Activated naive CD8-positive, alpha-beta T cell treated with anti-CD3 and anti-CD28 coated beads for 36 hours (primary cell): ENCODE measurements at regions not wholly inside any gene's neighbourhood (a gene's known extent, or its start where the extent isn't known, plus 50 kb on each side); places are given as distances from the start of the nearest gene placed in this dataset.

Experiments used
- DNase-seq: peaks from one replicate; pipeline ENCODE4 v3.0.0; 2021
- H3K27ac Mint-ChIP-seq: one replicate; pipeline ENCODE4 v1.8.0; 2022; ENCODE audit warnings: mild to moderate bottlenecking, moderate library complexity, mixed read lengths
- H3K27me3 Mint-ChIP-seq: one replicate; pipeline ENCODE4 v1.8.0; 2022; ENCODE audit warnings: mild to moderate bottlenecking, mixed read lengths
- H3K36me3 Mint-ChIP-seq: one replicate; pipeline ENCODE4 v1.8.0; 2021; ENCODE audit warnings: mild to moderate bottlenecking, mixed read lengths
- H3K4me1 Mint-ChIP-seq: one replicate; pipeline ENCODE4 v1.8.0; 2021; ENCODE audit warnings: mixed read lengths
- H3K4me3 Mint-ChIP-seq: one replicate; pipeline ENCODE4 v1.8.0; 2022; ENCODE audit warnings: mild to moderate bottlenecking, moderate library complexity, mixed read lengths
- H3K9me3 Mint-ChIP-seq: one replicate; pipeline ENCODE4 v1.8.0; 2022; ENCODE audit warnings: mixed read lengths

GRCh38 chr2:80869858-80870438 is 565.4 kb upstream of the LRRTM1 start:
- Mint-ChIP-seq H3K27me3 (no peaks in the 10 kb centered on the region), H3K27ac (no peak overlapping the region), H3K4me3 (no peak overlapping the region), H3K4me1 (no peaks in the 10 kb centered on the region), H3K36me3 (no peaks in the 10 kb centered on the region), H3K9me3 (peaks cover 2% of the 10 kb centered on the region)
- no peak for DNase-seq

GRCh38 chr2:80863147-80863714 is 558.7 kb upstream of the LRRTM1 start:
- Mint-ChIP-seq H3K27ac (no peak overlapping the region), H3K27me3 (no peaks in the 10 kb centered on the region), H3K4me1 (no peaks in the 10 kb centered on the region)

GRCh38 chr2:80858965-80859364 is 554.4 kb upstream of the LRRTM1 start:
- Mint-ChIP-seq H3K27ac (no peak overlapping the region), H3K4me3 (no peak overlapping the region), H3K27me3 (no peaks in the 10 kb centered on the region), H3K9me3 (no peaks in the 10 kb centered on the region), H3K4me1 (no peaks in the 10 kb centered on the region), H3K36me3 (no peaks in the 10 kb centered on the region)
- DNase-seq, result no peak

More at GRCh38 chr2:80863147-80863714, 558.7 kb upstream of the LRRTM1 start:
- Mint-ChIP-seq H3K36me3 (no peaks in the 10 kb centered on the region), H3K9me3 (no peaks in the 10 kb centered on the region), H3K4me3 (no peak overlapping the region)
- DNase-seq, result no peak

DNA sequence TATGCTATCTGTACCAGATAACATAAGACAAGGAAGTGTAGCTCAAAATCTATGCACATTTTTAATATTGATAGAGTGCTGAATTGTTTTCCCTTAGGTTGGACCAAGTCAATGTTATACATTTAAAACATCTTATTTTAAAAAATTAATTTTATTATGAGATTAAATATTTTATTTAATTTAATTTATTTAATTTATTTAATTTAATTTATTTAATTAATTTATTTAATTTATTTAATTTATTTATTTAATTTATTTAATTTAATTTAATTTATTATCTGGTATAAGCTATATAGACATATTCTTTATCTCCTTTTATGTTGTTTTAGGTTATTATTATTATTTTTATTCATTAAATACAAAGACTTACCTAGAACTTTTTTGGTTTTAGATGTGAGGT is 551.7 kb upstream of the LRRTM1 start:
- no peaks in the 10 kb centered on the region for H3K4me1 Mint-ChIP-seq
- peaks cover 5% of the 10 kb centered on the region for H3K9me3 Mint-ChIP-seq
- no peak for DNase-seq
- H3K27ac Mint-ChIP-seq, result no peak overlapping the region
- H3K36me3 Mint-ChIP-seq, result no peaks in the 10 kb centered on the region
- H3K27me3 Mint-ChIP-seq, result no peaks in the 10 kb centered on the region
- H3K4me3 Mint-ChIP-seq, result no peak overlapping the region

- H3K27me3 Mint-ChIP-seq, result no peaks in the 10 kb centered on the region
- H3K36me3 Mint-ChIP-seq, result no peaks in the 10 kb centered on the region
- no peak overlapping the region for H3K4me3 Mint-ChIP-seq
- peaks cover 5% of the 10 kb centered on the region for H3K9me3 Mint-ChIP-seq
- no peaks in the 10 kb centered on the region for H3K4me1 Mint-ChIP-seq
- H3K27ac Mint-ChIP-seq, result no peak overlapping the region
- DNase-seq, result no peak
Measured at GRCh38 chr2:80854831-80855230, 550.3 kb upstream of the LRRTM1 start.

DNA sequence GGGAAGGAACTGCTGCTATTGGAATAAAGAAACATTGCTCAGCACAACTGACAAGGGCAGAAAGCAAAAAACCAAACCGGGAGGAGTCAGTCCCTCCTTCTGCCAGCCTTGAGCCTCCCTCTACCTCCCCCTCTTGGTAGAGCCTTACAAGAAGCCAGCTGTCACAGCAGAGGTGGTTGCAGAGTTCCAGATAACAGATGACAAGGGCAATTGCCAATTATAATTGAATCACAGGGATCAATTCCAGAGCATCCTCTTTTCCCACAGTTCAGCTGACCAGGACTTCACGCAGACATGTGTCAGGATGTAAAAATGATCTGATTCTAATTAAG is 548.2 kb upstream of the LRRTM1 start:
- H3K36me3 Mint-ChIP-seq, result no peaks in the 10 kb centered on the region
- H3K9me3 Mint-ChIP-seq, result peaks cover 5% of the 10 kb centered on the region
- H3K4me3 Mint-ChIP-seq, result no peak overlapping the region
- H3K4me1 Mint-ChIP-seq, result no peaks in the 10 kb centered on the region
- H3K27me3 Mint-ChIP-seq, result no peaks in the 10 kb centered on the region
- DNase-seq, result no peak
- no peak overlapping the region for H3K27ac Mint-ChIP-seq

- Mint-ChIP-seq H3K9me3 (peaks cover 5% of the 10 kb centered on the region), H3K27ac (no peak overlapping the region), H3K4me3 (no peak overlapping the region), H3K36me3 (no peaks in the 10 kb centered on the region), H3K4me1 (no peaks in the 10 kb centered on the region), H3K27me3 (no peaks in the 10 kb centered on the region)
- DNase-seq, result no peak
Measured at GRCh38 chr2:80852079-80852807, 547.7 kb upstream of the LRRTM1 start.

GRCh38 chr2:80830891-80831290 is 526.3 kb upstream of the LRRTM1 start:
- no peak overlapping the region for H3K27ac Mint-ChIP-seq
- H3K36me3 Mint-ChIP-seq, result no peaks in the 10 kb centered on the region

DNA sequence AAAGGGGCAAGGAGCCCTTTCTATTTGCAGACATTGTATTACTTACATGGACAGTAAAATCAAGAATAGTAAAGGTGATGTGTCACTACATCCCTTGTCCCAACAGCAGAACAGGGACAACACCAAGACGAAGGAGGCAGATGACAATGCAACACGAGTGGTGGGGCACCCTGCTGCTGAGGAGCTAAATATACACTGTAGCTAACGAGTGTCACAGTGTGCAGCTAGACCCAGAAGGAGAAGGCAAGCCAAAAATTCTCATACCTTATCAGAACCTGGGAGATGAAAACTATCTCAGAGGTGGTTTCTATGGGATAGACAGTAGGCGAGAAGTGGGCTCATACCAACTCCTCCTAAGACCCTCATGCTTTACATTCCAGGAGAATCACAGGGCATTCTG is 518.4 kb upstream of the LRRTM1 start:
- Mint-ChIP-seq H3K36me3 (no peaks in the 10 kb centered on the region), H3K4me1 (no peaks in the 10 kb centered on the region), H3K4me3 (no peak overlapping the region), H3K27ac (no peak overlapping the region), H3K27me3 (no peaks in the 10 kb centered on the region), H3K9me3 (peaks cover 15% of the 10 kb centered on the region)
- no peak for DNase-seq

More at GRCh38 chr2:80830891-80831290, 526.3 kb upstream of the LRRTM1 start:
- Mint-ChIP-seq H3K4me3 (no peak overlapping the region), H3K9me3 (peaks cover 6% of the 10 kb centered on the region), H3K4me1 (no peaks in the 10 kb centered on the region), H3K27me3 (no peaks in the 10 kb centered on the region)
- DNase-seq, result no peak

DNA sequence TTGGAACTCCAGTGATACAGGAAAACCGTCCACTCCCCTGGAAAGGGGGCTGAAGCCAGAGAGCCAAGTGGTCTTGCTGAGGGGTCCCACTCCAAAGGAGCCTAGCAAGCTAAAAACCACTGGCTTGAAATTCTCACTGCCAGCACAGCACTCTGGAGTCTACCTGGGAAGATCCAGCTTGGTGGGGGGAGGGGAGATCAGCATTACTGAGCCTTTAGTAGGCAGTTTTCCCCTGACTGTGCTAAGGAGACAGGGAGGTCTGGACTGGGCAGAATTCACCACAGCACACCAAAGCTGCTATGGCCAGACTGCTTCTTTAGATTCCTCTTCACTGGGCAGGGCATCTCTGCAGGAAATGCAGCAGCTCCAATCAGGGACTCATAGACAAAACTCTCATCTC is 510.7 kb upstream of the LRRTM1 start:
- Mint-ChIP-seq H3K27me3 (no peaks in the 10 kb centered on the region), H3K4me1 (no peaks in the 10 kb centered on the region), H3K36me3 (no peaks in the 10 kb centered on the region), H3K27ac (no peak overlapping the region), H3K4me3 (no peak overlapping the region), H3K9me3 (peaks cover 28% of the 10 kb centered on the region)
- no peak for DNase-seq

GRCh38 chr2:80786584-80786983 is 482.0 kb upstream of the LRRTM1 start:
- H3K36me3 Mint-ChIP-seq, result no peaks in the 10 kb centered on the region
- H3K27ac Mint-ChIP-seq, result no peak overlapping the region
- DNase-seq, result no peak
- no peaks in the 10 kb centered on the region for H3K4me1 Mint-ChIP-seq
- peaks cover 9% of the 10 kb centered on the region for H3K9me3 Mint-ChIP-seq
- H3K27me3 Mint-ChIP-seq, result no peaks in the 10 kb centered on the region
- no peak overlapping the region for H3K4me3 Mint-ChIP-seq

- Mint-ChIP-seq H3K27me3 (no peaks in the 10 kb centered on the region), H3K27ac (no peak overlapping the region), H3K36me3 (no peaks in the 10 kb centered on the region), H3K9me3 (peaks cover 8% of the 10 kb centered on the region), H3K4me1 (no peaks in the 10 kb centered on the region), H3K4me3 (no peak overlapping the region)
- DNase-seq, result no peak
Measured at GRCh38 chr2:80778704-80779103, 474.2 kb upstream of the LRRTM1 start.

DNA sequence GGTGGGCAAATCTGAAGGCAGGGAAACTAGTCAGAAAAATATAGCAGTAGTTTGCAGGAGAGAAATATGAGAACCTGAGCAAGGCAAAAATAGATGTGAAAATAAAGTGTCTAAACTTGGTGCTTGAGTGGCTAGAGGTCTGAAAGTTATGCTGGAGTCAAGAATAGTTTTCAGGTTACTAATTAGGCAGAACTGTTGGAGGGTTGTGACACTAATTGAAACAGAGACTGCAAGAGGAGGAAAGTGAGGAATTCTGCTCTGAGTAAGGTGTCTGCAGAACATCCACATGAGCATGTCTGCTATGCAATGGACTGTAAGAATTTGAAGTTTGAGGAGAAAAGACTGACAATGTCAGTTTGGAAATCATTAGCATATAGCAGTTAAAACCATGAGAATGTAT is 444.0 kb upstream of the LRRTM1 start:
- Mint-ChIP-seq H3K27me3 (no peaks in the 10 kb centered on the region), H3K9me3 (peaks cover 9% of the 10 kb centered on the region), H3K27ac (no peak overlapping the region), H3K4me3 (no peak overlapping the region), H3K4me1 (no peaks in the 10 kb centered on the region), H3K36me3 (no peaks in the 10 kb centered on the region)
- no peak for DNase-seq

DNA sequence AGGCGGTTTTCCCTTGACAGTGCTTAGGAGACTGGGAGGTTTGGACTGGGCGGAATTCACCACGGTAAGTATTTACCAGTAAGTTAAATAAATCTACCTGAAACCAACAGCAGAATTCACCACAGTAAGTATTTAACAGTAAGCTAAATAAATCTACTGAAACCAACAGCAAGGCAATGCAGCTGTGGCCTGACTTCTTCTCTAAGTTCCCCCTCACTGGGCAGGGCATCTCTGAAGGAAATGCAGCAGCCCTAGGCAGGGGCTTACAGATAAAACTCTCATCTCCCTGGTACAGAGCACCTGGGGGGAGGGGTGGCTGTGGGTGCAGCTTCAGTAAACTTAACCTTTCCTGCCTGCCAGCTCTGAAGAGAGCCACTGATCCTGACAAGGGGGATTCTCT is 432.5 kb upstream of the LRRTM1 start:
- DNase-seq, result no peak
- Mint-ChIP-seq H3K27me3 (no peaks in the 10 kb centered on the region), H3K4me3 (no peak overlapping the region), H3K9me3 (peaks cover 19% of the 10 kb centered on the region), H3K27ac (no peak overlapping the region), H3K4me1 (no peaks in the 10 kb centered on the region), H3K36me3 (no peaks in the 10 kb centered on the region)

DNA sequence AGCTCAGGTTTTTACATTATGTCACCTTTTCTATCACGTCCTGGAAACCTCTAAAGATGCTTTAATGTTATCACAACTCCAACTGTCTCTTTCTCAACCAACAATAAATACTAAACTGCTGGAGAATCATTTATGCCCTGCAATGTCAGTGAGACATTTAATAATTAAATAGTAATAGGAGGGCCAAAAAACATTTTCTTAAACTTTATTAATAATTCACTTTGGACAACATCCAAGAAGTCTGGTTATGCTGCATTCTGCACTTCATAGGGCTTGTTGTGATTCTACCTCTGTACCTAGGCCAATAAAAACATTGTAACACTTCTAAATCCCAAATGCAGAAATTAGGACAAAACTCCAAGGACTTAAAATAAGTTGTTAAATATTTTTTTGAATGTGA is 420.4 kb upstream of the LRRTM1 start:
- no peaks in the 10 kb centered on the region for H3K36me3 Mint-ChIP-seq
- peaks cover 13% of the 10 kb centered on the region for H3K9me3 Mint-ChIP-seq
- H3K27ac Mint-ChIP-seq, result no peak overlapping the region
- H3K27me3 Mint-ChIP-seq, result no peaks in the 10 kb centered on the region
- no peak overlapping the region for H3K4me3 Mint-ChIP-seq
- H3K4me1 Mint-ChIP-seq, result no peaks in the 10 kb centered on the region
- no peak for DNase-seq

DNA sequence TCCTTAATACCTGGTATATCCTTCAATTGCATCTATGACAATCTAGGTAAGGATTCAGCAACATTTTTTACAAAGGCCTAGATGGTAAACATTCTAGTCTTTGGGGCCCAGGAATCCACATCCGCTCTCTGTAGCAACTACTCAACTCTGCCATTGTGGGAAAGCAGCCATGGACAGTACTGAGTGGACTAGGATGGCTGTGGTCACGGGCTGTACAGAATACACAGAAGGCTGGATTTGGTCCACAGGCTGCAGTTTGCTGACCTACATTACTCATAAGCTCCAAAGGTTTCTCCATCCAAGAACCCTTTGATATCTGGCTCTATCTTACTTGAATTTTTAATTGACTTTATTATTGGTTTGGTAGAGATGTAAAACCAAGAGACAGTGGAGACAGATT is 418.3 kb upstream of the LRRTM1 start:
- no peak for DNase-seq
- Mint-ChIP-seq H3K36me3 (no peaks in the 10 kb centered on the region), H3K27ac (no peak overlapping the region), H3K27me3 (no peaks in the 10 kb centered on the region), H3K4me1 (no peaks in the 10 kb centered on the region), H3K9me3 (peaks cover 9% of the 10 kb centered on the region), H3K4me3 (no peak overlapping the region)
